HG03095 (cell line): ENCODE measurements at regions not wholly inside any gene's neighbourhood (a gene's known extent, or its start where the extent isn't known, plus 50 kb on each side); places are given as distances from the start of the nearest gene placed in this dataset.

Source experiments
- ATAC-seq: cut with Tn5 transposase; IDR thresholded peaks from one replicate; pipeline ENCODE4 v1.9.1; 2021; ENCODE audit warnings: moderate library complexity; ENCODE audit not compliant: unreplicated experiment

GRCh38 chrX:110863883-110864282, 68.3 kb upstream of the CHRDL1 start:
- ATAC-seq = no peak

- ATAC-seq = no peak
Observed at GRCh38 chrX:110858565-110858964, 62.9 kb upstream of the CHRDL1 start.

GRCh38 chrX:110853610-110854009, 58.0 kb upstream of the CHRDL1 start:
- no peak for ATAC-seq

- ATAC-seq = no peak
Observed at GRCh38 chrX:110852180-110852579, 56.6 kb upstream of the CHRDL1 start.

GRCh38 chrX:110851780-110852179, 56.2 kb upstream of the CHRDL1 start:
- ATAC-seq = no peak

- peak; percentile 74 for ATAC-seq
Observed at GRCh38 chrX:110847334-110847733, 51.7 kb upstream of the CHRDL1 start.

DNA sequence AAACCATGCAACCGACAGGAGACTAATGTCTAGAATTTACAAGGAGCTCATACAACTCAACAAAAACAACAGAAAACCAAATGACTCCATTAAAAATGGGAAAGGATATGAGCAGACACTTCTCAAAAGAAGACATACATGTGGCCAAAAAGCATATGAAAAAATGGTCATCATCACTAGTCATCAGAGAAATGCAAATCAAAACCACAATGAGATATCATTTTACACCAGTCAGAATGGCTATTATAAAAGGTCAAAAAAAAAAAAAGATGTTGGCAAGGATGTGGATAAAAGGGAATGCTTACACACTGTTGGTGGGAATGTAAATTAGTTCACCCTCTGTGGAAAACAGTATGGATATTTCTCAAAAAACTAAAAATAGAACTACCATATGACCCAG, 50.5 kb upstream of the CHRDL1 start:
- ATAC-seq = no peak
